COR-L47 (cell line): ENCODE measurements at regions not wholly inside any gene's neighbourhood (a gene's known extent, or its start where the extent isn't known, plus 50 kb on each side); places are given as distances from the start of the nearest gene placed in this dataset.

ENCODE experiments used
- DNase-seq: peaks from one replicate; lab custom pipeline; 2025; lab: John Stamatoyannopoulos, UW

DNA sequence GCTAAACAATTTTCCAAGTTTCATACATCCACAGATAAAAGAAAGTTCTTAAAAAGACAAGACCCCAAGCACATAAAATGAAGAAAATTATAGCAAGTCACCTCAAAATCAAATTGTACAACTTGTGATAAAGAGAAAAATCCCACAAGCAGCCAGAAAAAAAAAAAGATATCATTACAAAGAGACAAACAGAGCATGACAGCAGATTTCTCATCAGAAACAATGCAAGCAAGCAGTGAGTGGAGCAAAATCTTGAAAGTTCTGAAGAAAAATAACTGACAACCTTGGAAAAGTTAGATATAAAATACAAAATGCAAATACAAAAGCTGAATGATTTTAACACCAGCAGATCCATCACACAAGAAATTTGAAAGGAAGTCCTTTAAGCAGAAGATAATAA is 194.5 kb upstream of the SOX5 start:
- DNase-seq: no peak

DNA sequence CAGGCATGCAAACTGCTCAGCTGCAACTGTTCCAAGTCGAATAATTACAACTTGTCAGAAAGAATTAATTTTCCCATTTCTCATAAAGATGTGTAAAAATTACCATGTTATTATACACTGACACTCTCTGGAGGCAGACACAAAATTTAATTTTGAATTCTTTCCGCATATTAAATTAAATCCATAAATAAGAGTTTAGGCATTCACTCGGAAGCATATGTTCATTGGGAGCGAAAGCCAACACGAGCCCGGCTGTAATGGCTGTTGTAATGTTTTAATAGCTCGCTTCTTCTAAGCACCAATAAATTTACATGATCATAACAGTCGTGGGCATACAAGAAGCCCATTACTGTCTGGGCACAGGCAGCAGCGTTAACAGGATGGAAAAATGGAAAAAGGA is 189.6 kb upstream of the SOX5 start:
- DNase-seq: no peak

DNA sequence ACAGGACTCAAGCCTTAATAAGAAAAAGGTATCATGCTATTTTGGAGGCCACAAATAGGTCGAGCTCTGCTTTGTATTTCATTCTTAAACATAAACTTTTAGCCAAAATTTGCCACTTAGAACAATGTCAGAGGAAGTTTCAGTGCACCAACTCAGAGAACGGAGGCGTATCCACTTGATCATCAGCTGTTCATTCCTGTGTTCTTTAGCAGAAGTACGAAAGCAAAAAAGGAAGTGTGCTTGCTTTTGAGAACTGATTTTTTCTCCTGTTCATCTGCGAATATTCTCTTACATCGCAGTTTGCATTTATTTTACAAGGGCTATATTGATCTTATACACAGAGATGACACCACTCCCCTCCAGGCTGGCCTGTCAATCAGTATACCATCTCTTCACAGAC is 188.6 kb upstream of the SOX5 start:
- no peak for DNase-seq

DNA sequence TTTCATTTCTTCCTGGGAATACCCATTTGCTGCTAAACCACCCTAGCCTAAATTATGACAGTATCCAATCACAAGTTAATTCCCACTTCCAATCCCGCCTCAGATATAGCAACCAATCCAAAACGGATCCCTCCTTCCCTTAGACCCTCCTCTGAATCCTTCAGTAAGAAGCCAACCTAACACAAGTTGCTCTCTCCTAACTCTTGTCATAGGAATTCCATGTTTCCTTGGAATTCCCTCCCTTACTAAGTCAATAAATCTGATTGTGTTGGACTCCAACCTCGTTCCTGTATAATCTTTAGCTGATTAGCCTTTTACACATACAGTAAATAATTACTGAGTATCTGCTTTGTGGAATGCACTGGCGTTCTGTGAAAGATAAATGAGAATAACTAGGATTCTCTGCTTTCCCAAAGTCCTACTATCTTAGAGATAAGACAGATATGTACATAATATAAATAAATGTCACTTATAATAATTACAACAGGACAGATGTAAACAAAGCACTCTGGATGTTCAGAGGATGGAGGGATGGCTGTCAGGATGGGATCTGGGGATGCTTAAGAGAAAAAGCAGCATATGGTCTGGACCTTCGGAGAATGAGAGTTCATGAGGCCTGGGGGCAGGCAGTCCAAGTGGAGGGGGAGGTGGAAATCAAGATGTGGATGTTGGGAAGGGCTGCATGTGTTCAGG is 185.8 kb upstream of the SOX5 start:
- DNase-seq: no peak

DNA sequence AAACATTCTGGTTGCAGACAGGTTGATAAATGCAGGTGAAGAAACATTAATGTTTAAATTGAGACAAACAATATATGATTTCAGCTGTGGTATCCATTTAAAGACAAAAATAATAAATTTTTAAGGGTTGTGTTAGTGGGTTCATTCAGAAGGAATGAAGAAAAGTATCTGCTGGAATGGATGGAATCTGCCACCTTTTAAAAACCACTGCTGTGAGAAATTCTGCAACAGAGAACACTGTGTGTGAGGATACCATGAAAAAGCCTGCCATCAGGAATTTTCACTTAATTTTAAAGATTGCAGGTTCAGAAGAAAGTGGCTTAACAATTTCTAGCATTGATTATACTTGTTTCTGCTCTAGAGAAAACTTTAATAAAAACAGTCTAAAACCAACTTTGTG is 184.6 kb upstream of the SOX5 start:
- no peak for DNase-seq

DNA sequence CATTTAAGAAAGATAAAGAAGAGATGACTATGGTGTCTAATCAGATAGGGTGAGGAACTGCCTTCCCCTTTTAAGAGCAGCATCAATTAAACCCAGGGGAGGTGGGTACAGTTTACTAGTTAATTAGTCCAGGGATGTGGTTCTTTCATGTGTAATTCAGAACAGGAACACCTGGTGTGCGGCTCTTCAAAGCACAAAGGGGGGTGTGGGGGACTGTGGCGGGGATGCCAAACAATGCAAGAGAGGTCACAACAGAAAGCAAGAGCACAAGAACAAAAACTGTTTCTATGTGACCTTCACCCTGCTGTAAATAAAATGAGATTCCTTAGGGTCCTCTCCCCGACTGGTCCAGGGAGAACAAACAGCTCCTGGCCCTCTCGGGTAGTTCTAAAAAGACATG is 183.9 kb upstream of the SOX5 start:
- peak; percentile 68 for DNase-seq

DNA sequence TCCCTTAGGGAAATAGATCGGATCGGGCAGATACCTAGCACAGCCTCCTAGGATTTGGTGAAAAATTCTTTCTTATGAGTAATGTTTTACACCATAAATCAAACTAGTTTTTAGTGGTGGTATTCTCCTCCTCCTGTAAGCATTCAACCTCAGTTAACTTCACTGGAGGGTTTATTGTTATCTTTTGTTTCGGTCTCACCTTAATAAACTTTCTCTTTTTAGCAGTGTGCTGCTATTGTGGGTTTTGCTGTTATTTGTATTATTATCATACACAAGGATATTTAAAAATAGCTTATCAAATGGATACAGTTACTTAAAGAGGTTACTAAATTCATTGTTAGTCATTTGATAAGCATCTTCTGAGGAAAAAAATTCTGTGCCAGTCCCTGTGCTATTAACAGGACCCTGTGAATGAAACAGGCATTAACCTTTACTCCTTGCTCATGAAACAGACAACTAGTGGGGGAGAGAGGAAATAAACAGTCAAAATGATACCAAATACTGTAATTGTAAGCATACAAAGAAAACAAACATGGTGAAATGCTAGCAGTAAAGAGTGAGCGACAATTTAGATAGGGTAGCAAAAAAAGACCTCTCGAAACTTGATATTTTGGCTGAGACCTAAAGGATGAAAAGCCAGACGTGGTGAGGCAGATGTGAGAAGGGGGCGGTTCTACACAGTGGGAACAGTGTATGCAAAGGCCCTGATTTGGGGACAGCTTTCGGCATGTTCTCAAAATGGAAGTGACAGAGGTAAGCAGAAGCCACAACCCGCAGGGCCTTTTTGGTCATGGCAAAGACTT is 178.7 kb upstream of the SOX5 start:
- DNase-seq: no peak

DNA sequence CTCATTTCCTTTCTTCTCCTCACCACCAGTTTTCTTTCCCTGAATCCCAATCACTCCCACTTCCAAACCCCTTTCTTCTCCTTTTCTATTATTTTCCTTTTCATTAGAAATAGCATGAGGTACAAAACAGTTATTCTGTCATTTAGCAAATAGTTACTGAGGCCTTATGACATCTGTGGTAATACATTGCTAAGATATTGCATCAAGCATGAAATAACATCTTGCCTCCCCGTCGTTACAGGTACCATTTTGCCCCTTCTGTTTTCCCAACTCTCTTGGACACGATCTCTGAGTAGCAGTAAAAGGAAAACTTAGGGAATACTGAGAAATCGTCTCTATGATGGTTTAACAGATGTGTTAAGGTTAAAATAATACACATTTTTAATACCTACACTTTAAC is 175.8 kb upstream of the SOX5 start:
- no peak for DNase-seq

DNA sequence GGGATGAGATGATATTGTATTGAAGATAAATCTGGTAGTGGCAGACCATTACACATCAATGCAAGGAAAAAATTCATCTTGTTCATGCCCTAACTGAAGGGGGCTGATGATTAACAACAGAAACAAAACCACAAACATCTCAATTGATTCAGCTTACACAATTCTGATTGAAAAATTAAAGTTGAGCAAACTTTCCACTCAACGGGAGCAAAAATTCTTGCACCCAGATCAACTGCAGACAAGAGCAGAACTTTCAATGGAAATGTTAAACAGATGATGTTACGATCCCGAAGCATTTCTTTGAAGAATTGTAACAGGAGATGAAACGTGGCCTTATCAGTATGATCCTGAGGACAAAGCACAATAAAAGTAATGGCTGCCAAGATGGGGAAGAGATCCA is 172.4 kb upstream of the SOX5 start:
- DNase-seq: no peak

DNA sequence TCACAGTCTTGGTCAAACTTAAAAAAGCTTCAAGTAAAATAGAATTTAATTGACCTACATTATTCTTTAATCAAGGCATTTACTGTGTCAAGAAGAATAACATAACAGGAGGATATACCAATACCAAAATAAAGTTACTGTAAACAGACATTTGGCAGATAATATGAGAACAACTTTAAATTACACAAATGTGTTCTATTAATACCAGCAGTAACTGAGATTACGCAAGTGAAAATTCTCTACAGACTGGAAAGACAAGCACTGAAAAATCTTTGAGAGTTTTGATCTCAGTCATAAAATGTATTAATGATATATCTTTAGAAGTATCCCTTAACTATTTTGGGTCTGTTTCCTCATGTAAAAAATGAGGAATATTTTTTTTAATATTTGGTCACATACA is 169.2 kb upstream of the SOX5 start:
- no peak for DNase-seq

DNA sequence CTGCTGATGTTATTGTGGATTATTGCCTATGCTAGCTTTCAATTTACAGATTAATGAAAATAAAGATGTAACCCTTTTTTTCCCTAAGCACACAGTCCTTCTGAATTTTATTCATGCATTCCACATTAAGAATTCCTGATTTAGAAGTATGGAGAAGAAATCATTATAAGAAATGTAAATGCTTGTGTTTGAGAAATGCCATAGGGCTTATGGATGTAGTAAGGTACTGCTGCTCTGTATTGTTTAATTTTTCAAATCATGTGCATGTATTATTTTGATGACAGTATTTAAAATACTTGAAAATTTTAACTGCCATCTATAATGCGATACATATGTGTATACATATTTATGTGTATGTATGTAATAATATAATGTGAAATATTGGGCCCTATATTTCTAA is 167.1 kb upstream of the SOX5 start:
- no peak for DNase-seq

DNA sequence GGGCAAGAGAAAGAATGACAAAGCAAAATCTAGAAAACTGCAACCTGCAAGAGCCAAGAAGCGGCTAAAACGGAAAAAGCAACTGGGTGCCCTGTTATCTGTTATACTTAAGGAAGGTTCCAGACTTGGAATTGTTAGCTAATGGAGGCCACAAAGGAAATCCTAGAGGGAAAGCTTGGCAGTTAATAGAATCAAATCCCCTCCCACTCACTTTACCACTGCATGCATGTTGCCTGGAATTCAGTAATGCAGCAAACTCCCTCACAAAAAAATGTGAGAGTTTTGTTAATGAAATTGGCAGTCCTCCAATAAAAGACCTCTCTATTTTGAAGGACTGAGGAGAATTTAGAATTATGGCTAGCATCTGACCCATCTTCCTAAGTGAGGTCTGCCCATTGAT is 164.2 kb upstream of the SOX5 start:
- DNase-seq: no peak

DNA sequence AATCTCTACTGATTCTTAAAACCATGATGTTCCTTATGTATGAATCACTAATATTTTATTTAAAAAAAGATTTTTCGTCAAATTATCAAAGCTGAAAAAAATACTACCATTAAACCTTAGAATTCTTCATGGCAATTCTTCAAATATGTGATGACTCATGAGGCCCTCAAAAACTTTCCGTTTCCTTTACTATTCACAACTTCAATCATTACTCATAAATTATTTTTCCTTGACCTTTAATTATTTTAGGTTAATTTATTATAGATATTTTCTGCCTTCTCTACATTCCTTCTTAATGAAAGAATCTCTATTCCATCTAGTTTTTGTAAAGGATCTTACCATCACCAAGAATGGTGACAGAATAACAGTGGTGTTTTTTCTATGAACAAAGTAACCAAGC is 162.1 kb upstream of the SOX5 start:
- no peak for DNase-seq

DNA sequence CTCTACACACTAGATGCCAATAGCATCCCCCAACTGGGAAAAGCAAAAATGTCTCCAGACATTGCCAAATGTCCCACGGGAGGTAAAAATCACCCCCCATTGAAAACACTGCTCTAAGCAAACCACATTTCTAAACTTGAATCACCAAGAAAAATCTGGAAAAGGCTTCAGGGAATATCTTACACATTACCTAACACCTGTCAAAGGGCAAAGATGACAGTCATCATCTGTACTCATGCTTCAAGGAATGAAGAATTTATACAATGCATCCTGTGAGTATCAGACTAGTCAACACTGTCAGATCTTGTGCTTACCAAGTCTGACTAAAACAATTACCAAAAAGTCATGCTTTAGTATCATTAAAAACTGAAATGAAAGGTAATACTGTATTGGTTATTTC is 161.6 kb upstream of the SOX5 start:
- no peak for DNase-seq

DNA sequence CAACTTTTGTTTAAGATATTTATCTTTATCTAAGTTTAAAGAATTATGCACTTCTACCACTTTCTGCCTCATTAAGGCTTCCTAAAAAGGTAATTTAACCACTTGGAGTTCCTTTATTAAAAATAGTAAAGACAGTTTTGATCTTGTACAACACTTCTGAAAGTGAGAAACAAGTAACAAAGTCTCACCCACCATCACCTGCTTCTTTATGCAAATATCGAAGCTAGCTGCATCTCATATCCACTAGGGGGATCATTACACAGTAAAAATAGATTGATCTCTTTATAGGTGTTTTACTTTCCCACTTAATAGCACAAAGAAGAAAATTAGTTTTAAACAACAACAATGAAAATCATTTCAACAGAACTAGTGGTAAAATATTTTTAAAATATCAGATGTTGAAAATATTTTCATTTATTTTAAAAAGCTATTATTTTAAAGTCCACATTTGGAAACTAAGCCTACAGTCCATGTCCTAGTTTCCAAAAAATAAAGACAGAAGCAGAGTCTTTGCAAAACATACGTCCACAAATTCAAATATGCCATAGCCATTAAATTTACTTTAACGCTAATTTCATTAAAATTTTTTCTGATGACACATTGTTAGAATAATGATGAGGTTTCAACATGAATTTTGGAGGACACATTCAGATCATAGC is 160.0 kb upstream of the SOX5 start:
- peak; percentile 2 for DNase-seq

DNA sequence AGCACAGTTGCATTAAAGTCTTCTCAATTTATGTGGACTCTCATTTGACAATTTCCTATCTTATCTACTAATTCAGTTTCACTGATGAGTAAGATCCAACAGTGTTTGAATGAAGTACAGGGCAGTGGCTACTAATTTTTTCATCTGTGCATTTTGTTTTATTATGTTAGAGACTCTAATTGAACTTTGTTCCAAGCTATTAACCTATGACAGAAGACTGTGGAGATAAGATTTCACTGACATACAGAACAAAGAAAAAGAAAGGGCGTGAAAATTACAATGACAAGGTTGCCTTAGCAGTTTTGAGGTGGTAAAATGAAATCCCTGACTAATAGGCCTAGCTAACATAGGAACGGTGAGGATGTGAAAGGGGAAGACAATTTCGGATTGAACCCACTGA is 153.2 kb upstream of the SOX5 start:
- no peak for DNase-seq

DNA sequence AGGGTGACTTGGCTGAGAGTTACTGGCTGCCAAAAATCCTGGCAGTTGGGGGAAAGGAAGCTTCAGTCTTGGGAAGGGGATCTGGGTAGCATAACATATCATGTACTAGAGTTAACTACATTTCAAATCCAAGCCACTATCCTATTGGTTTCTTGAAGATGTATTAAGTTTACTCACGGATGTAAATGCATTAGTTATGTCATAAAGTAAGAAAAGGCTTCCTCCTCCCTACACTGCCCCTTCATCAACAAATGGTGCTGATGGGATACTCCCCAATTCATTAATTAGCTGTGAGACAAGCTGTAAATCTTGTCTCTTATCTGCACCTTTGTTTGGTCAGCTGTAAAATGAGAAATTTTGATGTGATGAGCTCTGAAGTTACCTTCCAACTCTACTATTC is 150.1 kb upstream of the SOX5 start:
- no peak for DNase-seq

DNA sequence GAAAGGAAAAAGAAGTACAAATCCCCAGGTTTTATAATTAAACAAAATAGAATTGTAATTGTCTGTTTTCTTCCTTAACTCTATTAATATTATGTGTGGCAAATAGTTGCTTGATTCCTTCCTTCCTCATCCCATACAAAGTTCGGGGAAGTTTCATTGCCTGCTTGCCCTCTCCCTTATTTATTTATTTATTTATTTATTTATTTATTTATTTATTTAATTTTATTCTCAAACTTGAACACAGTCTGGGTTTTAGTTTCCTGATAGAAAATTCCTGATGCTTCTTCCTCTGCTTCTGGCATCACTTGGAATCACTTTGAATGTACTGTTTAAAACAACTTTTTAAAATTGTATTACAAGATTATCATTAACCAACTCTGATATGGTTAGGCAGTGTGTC is 145.8 kb upstream of the SOX5 start:
- no peak for DNase-seq

DNA sequence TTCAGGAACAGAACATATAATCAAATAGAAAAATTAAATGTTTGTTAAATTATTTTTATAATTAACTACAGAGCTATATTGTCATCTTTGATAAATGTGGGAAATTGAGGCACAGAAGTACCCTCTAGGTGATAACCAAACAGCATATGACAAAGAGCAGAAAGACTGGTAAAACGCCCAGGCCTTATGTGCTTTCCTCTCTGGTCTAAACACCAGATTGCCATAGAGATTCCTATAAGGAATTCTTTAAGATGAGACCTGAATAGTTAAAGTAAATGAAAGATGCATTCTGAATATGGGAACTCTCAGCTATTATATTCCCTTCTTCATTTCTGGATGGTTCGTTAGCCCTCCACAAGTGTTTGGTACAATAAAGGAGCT is 140.0 kb upstream of the SOX5 start:
- DNase-seq: no peak

DNA sequence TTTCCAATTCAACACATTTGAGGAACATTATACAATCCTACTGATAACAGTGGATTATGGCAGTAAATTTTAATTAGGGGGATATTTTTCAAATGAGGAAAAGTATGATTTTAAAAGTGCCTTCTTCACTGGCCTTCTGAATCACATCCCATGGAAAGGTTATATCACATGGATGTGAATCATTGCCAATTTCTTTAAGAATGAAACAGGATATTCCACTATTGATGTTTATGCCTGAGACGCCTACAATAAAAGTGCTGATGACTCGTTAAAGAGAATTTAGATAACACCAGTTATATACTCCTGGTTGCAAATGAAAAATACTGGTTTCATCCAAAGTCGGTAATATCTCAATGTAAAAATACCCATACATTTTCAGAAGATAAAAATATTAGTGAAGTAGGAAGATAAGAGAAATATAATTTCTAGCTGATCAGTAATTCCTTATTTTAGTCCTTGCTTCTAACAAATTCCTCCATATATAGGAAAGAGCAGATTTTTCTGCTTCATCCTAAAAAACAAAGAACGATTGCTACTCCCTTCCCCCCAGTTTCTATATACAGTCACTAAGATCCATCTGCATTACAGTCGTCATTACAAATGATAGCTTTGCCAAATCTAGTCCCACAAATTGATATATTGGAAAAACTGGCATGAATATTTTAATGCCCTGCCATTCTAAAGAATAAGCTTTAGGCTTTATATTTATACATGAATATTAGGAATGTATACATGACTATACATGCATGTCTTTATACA is 139.5 kb upstream of the SOX5 start:
- no peak for DNase-seq

DNA sequence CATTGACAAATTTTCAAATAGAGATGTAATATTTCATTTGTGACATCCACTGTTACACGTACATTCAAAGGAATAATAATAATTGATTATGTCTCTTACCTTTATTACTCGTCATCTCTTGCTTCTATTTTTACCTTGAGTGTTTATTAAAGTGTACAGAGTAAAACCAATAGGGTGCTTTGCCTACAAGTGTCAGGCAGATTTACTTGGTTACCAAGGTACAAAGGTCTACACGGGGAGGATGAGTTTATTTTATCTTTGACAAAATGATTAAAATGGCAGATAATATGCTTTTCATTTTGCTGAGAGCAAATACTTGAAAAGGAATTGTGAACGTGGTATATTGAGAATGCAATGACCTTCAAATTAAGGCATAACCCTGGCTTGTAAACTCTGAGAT is 137.8 kb upstream of the SOX5 start:
- DNase-seq: no peak

DNA sequence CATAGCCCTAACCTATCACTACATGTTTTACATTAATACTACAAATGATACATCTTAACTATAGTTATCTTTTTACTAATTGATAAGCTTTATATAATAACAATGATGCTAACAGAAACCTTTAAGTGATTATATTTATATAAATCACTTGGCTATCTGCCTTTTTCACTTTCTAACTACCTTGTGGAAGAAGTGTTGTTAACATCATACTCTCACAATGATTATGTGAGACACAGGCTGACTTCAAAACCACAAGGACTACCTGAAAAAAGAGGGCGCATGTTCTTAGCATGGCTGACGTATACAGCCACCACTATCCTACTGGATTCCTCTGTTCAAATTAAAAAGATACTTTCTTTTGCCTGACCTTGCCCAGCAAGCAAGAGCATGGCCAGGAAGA is 135.3 kb upstream of the SOX5 start:
- no peak for DNase-seq

DNA sequence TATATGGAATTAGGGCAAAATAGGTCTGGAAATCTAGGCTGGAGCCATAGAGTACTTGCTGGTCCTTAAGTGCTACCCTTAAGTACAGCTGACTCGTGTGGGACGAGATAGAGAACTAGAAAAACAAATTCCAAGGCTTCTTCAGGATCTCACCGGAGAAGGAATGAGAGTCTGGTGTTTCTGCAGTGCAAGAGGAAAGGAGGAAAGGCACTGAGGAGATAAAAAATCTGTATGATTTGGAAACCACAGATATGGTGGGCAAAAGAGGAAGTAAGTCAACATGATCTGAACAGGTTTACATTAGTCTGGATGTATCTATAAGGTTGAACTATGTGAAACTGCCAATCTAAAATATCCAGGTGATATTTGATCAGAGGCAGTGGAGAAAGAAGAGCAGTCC is 134.4 kb upstream of the SOX5 start:
- DNase-seq: no peak
